Left ventricle myocardium inferior (tissue), 1 donor: ENCODE measurements at regions not wholly inside any gene's neighbourhood (a gene's known extent, or its start where the extent isn't known, plus 50 kb on each side); places are given as distances from the start of the nearest gene placed in this dataset.

Source experiments
- DNase-seq: peaks from one replicate; pipeline ENCODE4 v3.0.0-alpha.2; 2020
- H3K27ac ChIP-seq: fragments of 200-600 bp; replicated peaks from 2 replicates; pipeline ENCODE4 v1.8.0; 2021
- H3K27me3 ChIP-seq: fragments of 200-600 bp; 2 replicates; pipeline ENCODE4 v1.8.0; 2021; ENCODE audit warnings: low read depth
- H3K36me3 ChIP-seq: fragments of 200-600 bp; 2 replicates; pipeline ENCODE4 v1.8.0; 2021
- H3K4me1 ChIP-seq: fragments of 200-600 bp; 2 replicates; pipeline ENCODE4 v1.8.0; 2021
- H3K4me3 ChIP-seq: fragments of 200-600 bp; 2 replicates; pipeline ENCODE4 v1.8.0; 2021; ENCODE audit warnings: mild to moderate bottlenecking, moderate library complexity
- H3K9me3 ChIP-seq: fragments of 200-600 bp; replicated peaks from 2 replicates; pipeline ENCODE4 v1.8.0; 2021
- CTCF ChIP-seq: fragments of 200-600 bp; IDR thresholded peaks from 2 replicates; pipeline ENCODE4 v1.8.0; 2021; ENCODE audit warnings: antibody characterized with exemption, mild to moderate bottlenecking, borderline replicate concordance
- intact Hi-C: fragments of 100-400 bp; cut with micrococcal nuclease; formaldehyde crosslinking; loops from one replicate; pipeline ENCODE4 v1.11.0; 2022
- donor health status: DM: no; HTN: yes; CAD: no; lungs with severe emphysema.

- Histone ChIP-seq H3K9me3 (peaks cover 9% of the 10 kb centered on the region), H3K4me3 (no peak overlapping the region), H3K36me3 (no peaks in the 10 kb centered on the region), H3K27ac (no peak overlapping the region), H3K4me1 (no peaks in the 10 kb centered on the region), H3K27me3 (no peaks in the 10 kb centered on the region)
- DNase-seq = no peak
- no peak for TF ChIP-seq CTCF
- intact Hi-C loops = no loop called here
These were observed 156.7 kb upstream of the NEGR1 start for GRCh38 chr1:72439036-72439435.

GRCh38 chr1:72438270-72438669, 155.9 kb upstream of the NEGR1 start:
- intact Hi-C loops = no loop called here
- H3K4me1 ChIP-seq = no peaks in the 10 kb centered on the region
- no peaks in the 10 kb centered on the region for H3K27me3 ChIP-seq
- H3K36me3 ChIP-seq = no peaks in the 10 kb centered on the region
- no peak for DNase-seq
- no peak overlapping the region for H3K27ac ChIP-seq
- no peak overlapping the region for H3K4me3 ChIP-seq
- no peak for TF ChIP-seq CTCF
- H3K9me3 ChIP-seq = peaks cover 9% of the 10 kb centered on the region

GRCh38 chr1:72435025-72435424, 152.7 kb upstream of the NEGR1 start:
- H3K4me1 ChIP-seq = no peaks in the 10 kb centered on the region
- no peaks in the 10 kb centered on the region for H3K27me3 ChIP-seq
- no peak overlapping the region for H3K4me3 ChIP-seq
- H3K36me3 ChIP-seq = no peaks in the 10 kb centered on the region
- H3K9me3 ChIP-seq = peaks cover 9% of the 10 kb centered on the region
- no peak for DNase-seq
- intact Hi-C loops = no loop called here
- no peak for TF ChIP-seq CTCF
- no peak overlapping the region for H3K27ac ChIP-seq

GRCh38 chr1:72434070-72434469, 151.7 kb upstream of the NEGR1 start:
- Histone ChIP-seq H3K27me3 (no peaks in the 10 kb centered on the region), H3K36me3 (no peaks in the 10 kb centered on the region), H3K9me3 (peaks cover 17% of the 10 kb centered on the region), H3K27ac (no peak overlapping the region), H3K4me1 (no peaks in the 10 kb centered on the region), H3K4me3 (no peak overlapping the region)
- no peak for DNase-seq
- no peak for TF ChIP-seq CTCF
- intact Hi-C loops = no loop called here

GRCh38 chr1:72433591-72433990, 151.3 kb upstream of the NEGR1 start:
- Histone ChIP-seq H3K36me3 (no peaks in the 10 kb centered on the region), H3K4me1 (no peaks in the 10 kb centered on the region), H3K4me3 (no peak overlapping the region), H3K9me3 (peaks cover 22% of the 10 kb centered on the region), H3K27ac (no peak overlapping the region), H3K27me3 (no peaks in the 10 kb centered on the region)
- DNase-seq = no peak
- intact Hi-C loops = no loop called here
- no peak for TF ChIP-seq CTCF
